ENCODE measurements at regions not wholly inside any gene's neighbourhood (a gene's known extent, or its start where the extent isn't known, plus 50 kb on each side); places are given as distances from the start of the nearest gene placed in this dataset.
"Not testable (repeated sequence)": the region's sequence is repeated elsewhere in the genome, so short reads cannot be mapped to it uniquely, and the experiment has no call there.

GRCh38 chr4:114229706-114230105, 250.3 kb upstream of the ARSJ start:
- no peak for DNase-seq (ENCODE audit: extremely low read depth in 1 of 2, low read depth in 1 of 2)

DNA sequence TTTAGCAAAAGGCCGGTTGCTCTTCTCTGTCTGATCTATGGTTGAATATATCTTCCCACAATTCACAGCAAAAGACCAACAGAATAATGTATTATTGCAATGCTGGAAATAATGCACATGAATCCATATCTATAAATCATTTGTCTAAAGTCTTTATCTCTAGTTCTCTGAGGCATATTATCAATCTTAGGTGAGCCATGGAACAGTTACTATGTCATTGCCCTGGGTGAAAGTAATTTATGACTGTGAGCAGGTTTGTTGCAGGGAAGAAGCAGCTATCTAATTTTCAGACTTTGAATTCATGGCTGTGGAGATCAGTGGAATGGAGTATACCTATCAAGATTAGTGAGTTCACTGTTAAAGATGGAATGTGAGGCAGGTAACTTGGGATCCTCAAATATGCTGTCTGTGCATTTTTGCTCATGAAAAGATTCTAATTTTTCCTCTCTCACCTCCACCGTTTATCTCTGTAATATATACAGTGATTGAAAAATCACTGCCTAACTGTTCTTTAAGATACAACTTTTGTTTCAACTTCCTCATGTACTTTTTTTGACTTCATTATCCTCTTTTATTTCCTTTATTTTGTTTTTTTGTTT, 256.8 kb upstream of the ARSJ start:
- DNase-seq (ENCODE audit: extremely low read depth in 1 of 2, low read depth in 1 of 2): no peak

DNA sequence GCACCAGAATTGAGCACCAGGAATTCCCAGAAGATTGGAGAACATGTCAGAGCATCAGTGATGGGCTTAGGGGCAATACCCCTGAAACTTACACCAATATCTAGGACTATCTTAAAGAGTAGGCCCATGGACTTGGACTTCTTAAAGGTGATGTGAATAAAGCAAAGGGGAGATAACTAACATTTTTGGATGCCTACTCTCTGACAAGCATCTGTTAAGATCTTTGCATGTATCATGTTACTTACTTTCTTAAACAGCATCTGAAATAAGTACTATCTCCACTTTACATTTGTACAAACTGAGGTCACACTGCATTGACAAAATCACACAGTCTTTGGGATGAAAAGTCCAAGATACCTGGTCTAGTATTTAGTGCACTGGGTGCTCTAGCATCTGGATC, 258.6 kb upstream of the ARSJ start:
- DNase-seq (ENCODE audit: extremely low read depth in 1 of 2, low read depth in 1 of 2): no peak

GRCh38 chr4:114249561-114249960, 270.1 kb upstream of the ARSJ start:
- no peak for DNase-seq (ENCODE audit: extremely low read depth in 1 of 2, low read depth in 1 of 2)

GRCh38 chr4:114249976-114250375, 270.5 kb upstream of the ARSJ start:
- DNase-seq (ENCODE audit: extremely low read depth in 1 of 2, low read depth in 1 of 2): no peak

DNA sequence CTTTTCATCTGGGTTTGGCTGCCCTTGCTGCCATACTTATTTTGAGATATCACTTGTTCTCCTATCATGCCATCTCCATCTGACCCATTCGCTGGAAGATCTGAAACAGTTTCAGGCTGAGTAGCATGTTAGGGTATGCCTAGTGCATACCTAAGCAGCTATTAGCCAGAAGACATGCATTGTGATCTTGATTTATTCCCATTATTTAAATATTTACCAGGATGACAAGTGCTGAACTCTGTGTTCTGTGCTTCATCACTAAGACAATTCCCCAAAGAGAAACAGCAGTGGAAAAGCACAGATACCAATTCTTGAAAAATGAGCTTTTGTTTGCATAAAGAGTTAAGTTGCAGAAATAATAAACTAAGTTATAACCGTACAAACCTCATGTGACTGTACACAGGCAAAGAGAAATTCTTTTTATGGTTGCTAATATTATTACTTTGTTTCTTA, 271.0 kb upstream of the ARSJ start:
- no peak for DNase-seq (ENCODE audit: extremely low read depth in 1 of 2, low read depth in 1 of 2)

- DNase-seq (ENCODE audit: extremely low read depth in 1 of 2, low read depth in 1 of 2): no peak
Measured at GRCh38 chr4:114251020-114251419, 271.6 kb upstream of the ARSJ start.

DNA sequence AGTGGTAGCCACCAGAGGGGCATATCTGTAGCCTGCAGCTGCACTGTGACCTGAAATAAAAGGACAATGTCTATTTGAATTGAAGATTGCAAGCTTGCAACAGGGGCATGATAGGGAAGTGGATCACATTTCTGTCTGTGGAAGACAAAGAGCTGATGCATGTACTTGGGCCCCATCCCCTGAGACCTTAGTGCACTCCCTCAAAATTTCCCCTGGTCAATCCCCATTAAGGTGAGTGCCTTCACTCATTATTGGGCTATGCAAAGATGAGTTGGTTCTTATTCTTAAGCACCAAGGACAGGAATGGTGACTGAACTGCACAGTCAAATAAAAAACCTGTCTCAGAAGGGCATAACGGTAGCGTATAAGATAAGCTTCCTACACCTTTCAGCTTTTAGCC, 273.1 kb upstream of the ARSJ start:
- no peak for DNase-seq (ENCODE audit: extremely low read depth in 1 of 2, low read depth in 1 of 2)

- DNase-seq (ENCODE audit: extremely low read depth in 1 of 2, low read depth in 1 of 2): no peak
Measured at GRCh38 chr4:114257501-114257900, 278.1 kb upstream of the ARSJ start.

GRCh38 chr4:114262421-114262820, 283.0 kb upstream of the ARSJ start:
- DNase-seq (ENCODE audit: extremely low read depth in 1 of 2, low read depth in 1 of 2): not testable (repeated sequence)

DNA sequence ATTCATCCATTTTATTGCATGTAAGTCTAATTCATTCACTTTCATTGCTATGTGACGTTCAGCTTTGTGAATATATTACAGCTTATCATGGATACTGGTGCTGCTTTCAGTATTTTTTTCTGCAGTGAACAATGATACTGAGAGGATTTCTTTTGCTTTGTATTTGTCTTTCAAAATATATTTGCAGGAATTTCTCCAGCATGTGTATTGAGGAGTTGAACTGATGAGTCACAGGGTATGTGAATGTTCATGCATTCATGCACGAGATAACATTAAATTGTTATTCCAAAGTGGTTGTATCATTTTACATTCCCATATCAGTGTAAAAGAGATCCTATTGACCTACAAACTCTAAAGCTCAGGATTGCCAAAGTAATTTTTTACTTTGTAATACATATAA, 283.8 kb upstream of the ARSJ start:
- no peak for DNase-seq (ENCODE audit: extremely low read depth in 1 of 2, low read depth in 1 of 2)

GRCh38 chr4:114264452-114264851, 285.0 kb upstream of the ARSJ start:
- DNase-seq (ENCODE audit: extremely low read depth in 1 of 2, low read depth in 1 of 2): no peak

- no peak for DNase-seq (ENCODE audit: extremely low read depth in 1 of 2, low read depth in 1 of 2)
Measured at GRCh38 chr4:114264877-114265291, 285.4 kb upstream of the ARSJ start.

GRCh38 chr4:114265342-114265741, 285.9 kb upstream of the ARSJ start:
- no peak for DNase-seq (ENCODE audit: extremely low read depth in 1 of 2, low read depth in 1 of 2)

DNA sequence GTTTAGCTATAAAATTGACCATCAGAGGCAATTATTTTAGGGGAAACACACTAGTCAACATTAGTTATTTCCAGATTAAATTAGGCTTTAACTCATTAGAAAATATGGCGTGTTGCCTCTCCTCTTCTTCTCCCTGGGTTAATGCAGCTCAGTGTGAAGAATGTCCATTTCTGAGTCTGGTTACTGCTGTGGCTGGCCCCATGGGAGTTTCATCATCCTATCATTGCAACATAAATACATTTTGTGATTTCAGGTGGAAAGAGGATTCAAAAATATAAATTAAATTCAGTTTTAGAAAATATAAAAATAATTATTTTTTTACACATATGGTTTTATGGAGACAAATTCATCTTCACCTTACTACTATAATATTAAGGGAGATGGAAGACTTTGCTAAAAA, 288.5 kb upstream of the ARSJ start:
- no peak for DNase-seq (ENCODE audit: extremely low read depth in 1 of 2, low read depth in 1 of 2)

GRCh38 chr4:114271031-114271430, 291.6 kb upstream of the ARSJ start:
- DNase-seq (ENCODE audit: extremely low read depth in 1 of 2, low read depth in 1 of 2): no peak

DNA sequence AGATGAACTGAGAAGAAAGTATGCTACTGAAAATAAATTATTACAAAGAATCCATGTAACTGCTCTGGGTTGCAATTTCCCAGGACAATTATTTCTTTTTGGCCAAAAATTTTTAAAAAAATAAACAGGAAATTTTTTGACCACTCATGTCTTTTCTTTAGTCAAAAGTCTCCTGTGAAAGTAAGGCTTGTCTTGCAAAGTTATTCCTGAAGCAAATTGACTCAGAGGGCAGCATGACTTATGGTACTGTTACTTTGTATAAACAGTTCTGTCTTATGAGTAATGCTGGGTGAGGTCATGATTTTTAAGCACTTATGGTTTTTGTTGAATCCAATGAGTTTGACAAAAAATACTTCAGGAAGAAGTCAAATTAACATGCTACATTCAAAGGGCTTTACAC, 292.8 kb upstream of the ARSJ start:
- DNase-seq (ENCODE audit: extremely low read depth in 1 of 2, low read depth in 1 of 2): no peak

- no peak for DNase-seq (ENCODE audit: extremely low read depth in 1 of 2, low read depth in 1 of 2)
Measured at GRCh38 chr4:114273238-114273637, 293.8 kb upstream of the ARSJ start.

DNA sequence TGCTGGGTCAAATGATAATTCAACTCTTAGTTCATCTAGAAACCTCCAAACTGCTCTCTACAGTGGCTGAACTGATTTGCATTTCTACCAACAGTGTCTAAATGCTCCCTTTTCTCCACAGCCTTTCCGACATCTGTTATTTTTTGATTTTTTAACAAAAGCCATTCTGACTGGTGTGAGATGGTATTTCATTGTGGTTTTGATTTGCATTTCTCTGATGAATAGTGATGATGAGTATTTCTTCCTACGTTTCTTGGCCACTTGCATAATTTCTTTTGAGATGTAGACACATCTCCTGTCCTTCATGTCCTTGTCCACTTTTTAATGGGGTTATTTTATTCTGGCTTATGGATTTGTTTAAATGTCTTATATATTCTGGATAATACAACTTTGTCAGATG, 298.2 kb upstream of the ARSJ start:
- DNase-seq (ENCODE audit: extremely low read depth in 1 of 2, low read depth in 1 of 2): no peak

GRCh38 chr4:114279066-114279465, 299.6 kb upstream of the ARSJ start:
- no peak for DNase-seq (ENCODE audit: extremely low read depth in 1 of 2, low read depth in 1 of 2)

GRCh38 chr4:114279711-114280110, 300.3 kb upstream of the ARSJ start:
- DNase-seq (ENCODE audit: extremely low read depth in 1 of 2, low read depth in 1 of 2): no peak

GRCh38 chr4:114280645-114281044, 301.2 kb upstream of the ARSJ start:
- no peak for DNase-seq (ENCODE audit: extremely low read depth in 1 of 2, low read depth in 1 of 2)

- no peak for DNase-seq (ENCODE audit: extremely low read depth in 1 of 2, low read depth in 1 of 2)
Measured at GRCh38 chr4:114281164-114281960, 301.9 kb upstream of the ARSJ start.

Data from stimulated activated CD8-positive, alpha-beta memory T cell treated with anti-CD3 and anti-CD28 coated beads, Interleukin-7, amount 100 ng/mL, for 48 hours (primary cell).